NCI-H1105 treated with DMSO at 0.1 percent for 48 hours (cell line): ENCODE measurements at regions not wholly inside any gene's neighbourhood (a gene's known extent, or its start where the extent isn't known, plus 50 kb on each side); places are given as distances from the start of the nearest gene placed in this dataset.
A peak's percentile ranks its signal among the peaks of the same experiment; 100 is the strongest.

ENCODE experiments used
- DNase-seq: peaks from one replicate; lab custom pipeline; 2025; lab: John Stamatoyannopoulos, UW

- no peak for DNase-seq
Measured at GRCh38 chr16:51773071-51773890, 622.2 kb upstream of the SALL1 start.

- no peak for DNase-seq
Measured at GRCh38 chr16:51766739-51767138, 615.7 kb upstream of the SALL1 start.

- no peak for DNase-seq
Measured at GRCh38 chr16:51763072-51763661, 612.1 kb upstream of the SALL1 start.

GRCh38 chr16:51762081-51762996 lies 611.3 kb upstream of the SALL1 start:
- DNase-seq, result peak; percentile 73

- DNase-seq, result no peak
Measured at GRCh38 chr16:51761001-51761400, 609.9 kb upstream of the SALL1 start.

GRCh38 chr16:51759999-51760398 lies 608.9 kb upstream of the SALL1 start:
- no peak for DNase-seq

- DNase-seq, result no peak
Measured at GRCh38 chr16:51759329-51759728, 608.3 kb upstream of the SALL1 start.

GRCh38 chr16:51757921-51758479 lies 606.9 kb upstream of the SALL1 start:
- DNase-seq, result no peak

GRCh38 chr16:51757505-51757904 lies 606.4 kb upstream of the SALL1 start:
- DNase-seq, result peak; percentile 41

GRCh38 chr16:51757124-51757470 lies 606.0 kb upstream of the SALL1 start:
- no peak for DNase-seq

- DNase-seq, result no peak
Measured at GRCh38 chr16:51756447-51757123, 605.5 kb upstream of the SALL1 start.

GRCh38 chr16:51755577-51756355 lies 604.7 kb upstream of the SALL1 start:
- DNase-seq, result peak; percentile 64

- no peak for DNase-seq
Measured at GRCh38 chr16:51755039-51755501, 604.0 kb upstream of the SALL1 start.

GRCh38 chr16:51753467-51754127 lies 602.5 kb upstream of the SALL1 start:
- no peak for DNase-seq

GRCh38 chr16:51752438-51752995 lies 601.4 kb upstream of the SALL1 start:
- DNase-seq, result no peak

- peak; percentile 14 for DNase-seq
Measured at GRCh38 chr16:51747329-51747728, 596.3 kb upstream of the SALL1 start.

- DNase-seq, result peak; percentile 90
Measured at GRCh38 chr16:51734220-51734619, 583.1 kb upstream of the SALL1 start.

GRCh38 chr16:51733181-51733580 lies 582.1 kb upstream of the SALL1 start:
- no peak for DNase-seq

GRCh38 chr16:51731160-51731559 lies 580.1 kb upstream of the SALL1 start:
- DNase-seq, result no peak
